HG03565 (cell line): ENCODE measurements at regions not wholly inside any gene's neighbourhood (a gene's known extent, or its start where the extent isn't known, plus 50 kb on each side); places are given as distances from the start of the nearest gene placed in this dataset.
"Not testable (repeated sequence)": the region's sequence is repeated elsewhere in the genome, so short reads cannot be mapped to it uniquely, and the experiment has no call there.

Source experiments
- ATAC-seq: cut with Tn5 transposase; IDR thresholded peaks from one replicate; pipeline ENCODE4 v1.9.1; 2021; ENCODE audit warnings: mild to moderate bottlenecking, moderate library complexity; ENCODE audit not compliant: unreplicated experiment

GRCh38 chrX:11836284-11836683, 78.2 kb downstream of the MSL3 start:
- no peak for ATAC-seq

- ATAC-seq: no peak
These were observed 79.4 kb downstream of the MSL3 start for GRCh38 chrX:11837437-11837836.

GRCh38 chrX:11864171-11864570, 106.1 kb downstream of the MSL3 start:
- no peak for ATAC-seq

GRCh38 chrX:11867610-11868345, 109.7 kb downstream of the MSL3 start:
- peak; percentile 69 for ATAC-seq

- no peak for ATAC-seq
These were observed 112.8 kb downstream of the MSL3 start for GRCh38 chrX:11870789-11871188.

GRCh38 chrX:11881485-11882170, 123.6 kb downstream of the MSL3 start:
- no peak for ATAC-seq

- ATAC-seq: no peak
These were observed 128.7 kb downstream of the MSL3 start for GRCh38 chrX:11886745-11887144.

- no peak for ATAC-seq
These were observed 129.1 kb downstream of the MSL3 start for GRCh38 chrX:11887175-11887574.

- no peak for ATAC-seq
These were observed 130.4 kb downstream of the MSL3 start for GRCh38 chrX:11888421-11888820.

- no peak for ATAC-seq
These were observed 131.8 kb downstream of the MSL3 start for GRCh38 chrX:11889791-11890190.

GRCh38 chrX:11890836-11891514, 132.9 kb downstream of the MSL3 start:
- no peak for ATAC-seq

GRCh38 chrX:11893933-11894710, 136.1 kb downstream of the MSL3 start:
- ATAC-seq: no peak

- no peak for ATAC-seq
These were observed 141.1 kb downstream of the MSL3 start for GRCh38 chrX:11899091-11899490.

- ATAC-seq: not testable (repeated sequence)
These were observed 147.9 kb downstream of the MSL3 start for GRCh38 chrX:11905933-11906332.

- ATAC-seq: peak; percentile 53
These were observed 150.3 kb downstream of the MSL3 start for GRCh38 chrX:11908371-11908770.

GRCh38 chrX:11913001-11913400, 155.0 kb downstream of the MSL3 start:
- ATAC-seq: no peak

- ATAC-seq: no peak
These were observed 171.4 kb downstream of the MSL3 start for GRCh38 chrX:11929476-11929875.

GRCh38 chrX:11932423-11932822, 174.4 kb downstream of the MSL3 start:
- ATAC-seq: no peak

- no peak for ATAC-seq
These were observed 176.1 kb downstream of the MSL3 start for GRCh38 chrX:11934089-11934488.

GRCh38 chrX:11941571-11941970, 183.5 kb downstream of the MSL3 start:
- no peak for ATAC-seq

GRCh38 chrX:11944501-11944900, 186.5 kb downstream of the MSL3 start:
- no peak for ATAC-seq
